Loucy (cell line): ENCODE measurements at regions not wholly inside any gene's neighbourhood (a gene's known extent, or its start where the extent isn't known, plus 50 kb on each side); places are given as distances from the start of the nearest gene placed in this dataset.

ENCODE experiments used
- H2AFZ ChIP-seq: fragments of 200-600 bp; sonication (generic); 2 replicates; pipeline ENCODE4 v1.6.0; 2016; ENCODE audit warnings: antibody characterized with exemption, mild to moderate bottlenecking, low read length, moderate library complexity
- H3F3A ChIP-seq: fragments of 200-600 bp; 2 replicates; pipeline ENCODE4 v1.6.0; 2016; ENCODE audit warnings: antibody characterized with exemption, low read depth, mild to moderate bottlenecking
- H3K27me3 ChIP-seq: fragments of 200-600 bp; sonication (generic); 2 replicates; pipeline ENCODE4 v1.6.1; 2014; ENCODE audit warnings: low read length, mild to moderate bottlenecking; ENCODE audit not compliant: insufficient read depth, poor library complexity, severe bottlenecking
- H3K36me3 ChIP-seq: fragments of 200-600 bp; sonication (generic); 2 replicates; pipeline ENCODE4 v1.6.1; 2016; ENCODE audit warnings: low read length; ENCODE audit not compliant: insufficient read depth
- H3K4me1 ChIP-seq: fragments of 200-600 bp; sonication (generic); 2 replicates; pipeline ENCODE4 v1.5.1; 2014; ENCODE audit warnings: low read length, mild to moderate bottlenecking; ENCODE audit not compliant: insufficient read depth, poor library complexity, severe bottlenecking
- H3K4me2 ChIP-seq: fragments of 200-600 bp; sonication (generic); 2 replicates; pipeline ENCODE4 v1.6.0; 2014; ENCODE audit warnings: antibody characterized with exemption, low read length, low read depth, mild to moderate bottlenecking; ENCODE audit not compliant: poor library complexity, severe bottlenecking
- H3K4me3 ChIP-seq: fragments of 200-600 bp; sonication (generic); 2 replicates; pipeline ENCODE4 v1.5.1; 2014; ENCODE audit warnings: low read length, mild to moderate bottlenecking, mixed read lengths; ENCODE audit not compliant: poor library complexity, severe bottlenecking
- H3K79me2 ChIP-seq: fragments of 200-600 bp; sonication (generic); 2 replicates; pipeline ENCODE4 v1.6.1; 2014; ENCODE audit warnings: low read length; ENCODE audit not compliant: insufficient read depth
- H3K9ac ChIP-seq: fragments of 200-600 bp; sonication (generic); 2 replicates; pipeline ENCODE4 v1.6.0; 2014; ENCODE audit warnings: mild to moderate bottlenecking, low read depth, low read length, moderate library complexity; ENCODE audit not compliant: poor library complexity, severe bottlenecking
- H3K9me2 ChIP-seq: fragments of 200-600 bp; sonication (generic); replicated peaks from 2 replicates; pipeline ENCODE4 v1.6.1; 2016; ENCODE audit warnings: low read depth, low read length, mixed read lengths
- H3K9me3 ChIP-seq: fragments of 200-600 bp; sonication (generic); 2 replicates; pipeline ENCODE4 v1.6.1; 2014; ENCODE audit warnings: mild to moderate bottlenecking, antibody characterized with exemption, low read length, low read depth; ENCODE audit not compliant: insufficient read depth
- H4K20me1 ChIP-seq: fragments of 200-600 bp; sonication (generic); 2 replicates; pipeline ENCODE4 v1.6.0; 2014; ENCODE audit warnings: antibody characterized with exemption, low read length, mild to moderate bottlenecking; ENCODE audit not compliant: insufficient read depth, poor library complexity, severe bottlenecking
- EZH2phosphoT487 ChIP-seq: fragments of 200-600 bp; IDR thresholded peaks from 2 replicates; pipeline ENCODE4 v1.6.1; 2018; ENCODE audit warnings: antibody characterized with exemption, mild to moderate bottlenecking, moderate library complexity, borderline replicate concordance
- TF ChIP-seq, protein P1 (sequence below): fragments of 200-600 bp; sonication (generic); conservative IDR thresholded peaks from 2 replicates; pipeline ENCODE4 v1.5.1; 2014; ENCODE audit warnings: mild to moderate bottlenecking, antibody characterized with exemption, low read length

DNA sequence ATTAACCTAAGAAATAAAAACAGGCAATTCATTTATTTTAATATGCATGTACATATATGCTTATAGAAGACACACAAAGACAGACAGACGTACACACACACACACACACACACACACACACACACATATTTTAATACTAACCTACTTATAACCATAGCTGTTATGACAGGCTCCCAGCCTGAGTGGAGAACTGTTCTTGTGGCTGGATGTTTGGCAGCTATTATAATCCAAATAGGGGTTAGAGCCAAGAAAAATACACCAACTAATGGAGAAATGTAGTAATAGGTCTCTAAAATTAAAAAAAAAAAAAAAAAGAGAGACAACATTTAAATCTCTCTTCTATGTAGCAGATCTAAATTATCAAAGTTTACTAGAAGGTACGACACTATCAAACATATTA lies 91.8 kb downstream of the SLC41A2 start:
- no peak for TF ChIP-seq EZH2phosphoT487
- TF ChIP-seq, protein P1, sequence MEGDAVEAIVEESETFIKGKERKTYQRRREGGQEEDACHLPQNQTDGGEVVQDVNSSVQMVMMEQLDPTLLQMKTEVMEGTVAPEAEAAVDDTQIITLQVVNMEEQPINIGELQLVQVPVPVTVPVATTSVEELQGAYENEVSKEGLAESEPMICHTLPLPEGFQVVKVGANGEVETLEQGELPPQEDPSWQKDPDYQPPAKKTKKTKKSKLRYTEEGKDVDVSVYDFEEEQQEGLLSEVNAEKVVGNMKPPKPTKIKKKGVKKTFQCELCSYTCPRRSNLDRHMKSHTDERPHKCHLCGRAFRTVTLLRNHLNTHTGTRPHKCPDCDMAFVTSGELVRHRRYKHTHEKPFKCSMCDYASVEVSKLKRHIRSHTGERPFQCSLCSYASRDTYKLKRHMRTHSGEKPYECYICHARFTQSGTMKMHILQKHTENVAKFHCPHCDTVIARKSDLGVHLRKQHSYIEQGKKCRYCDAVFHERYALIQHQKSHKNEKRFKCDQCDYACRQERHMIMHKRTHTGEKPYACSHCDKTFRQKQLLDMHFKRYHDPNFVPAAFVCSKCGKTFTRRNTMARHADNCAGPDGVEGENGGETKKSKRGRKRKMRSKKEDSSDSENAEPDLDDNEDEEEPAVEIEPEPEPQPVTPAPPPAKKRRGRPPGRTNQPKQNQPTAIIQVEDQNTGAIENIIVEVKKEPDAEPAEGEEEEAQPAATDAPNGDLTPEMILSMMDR, result no peak
- H3K9me2 ChIP-seq, result no peaks in the 10 kb centered on the region
- no peaks in the 10 kb centered on the region for H3K36me3 ChIP-seq
- H4K20me1 ChIP-seq, result no peaks in the 10 kb centered on the region
- H3K27me3 ChIP-seq, result no peaks in the 10 kb centered on the region
- no peak overlapping the region for H3K4me2 ChIP-seq
- H3K9ac ChIP-seq, result no peak overlapping the region
- H3K9me3 ChIP-seq, result no peaks in the 10 kb centered on the region
- H3K4me3 ChIP-seq, result no peak overlapping the region
- no peak overlapping the region for H2AFZ ChIP-seq
- H3K4me1 ChIP-seq, result peaks cover 12% of the 10 kb centered on the region
- no peaks in the 10 kb centered on the region for H3K79me2 ChIP-seq
- H3F3A ChIP-seq, result no peaks in the 10 kb centered on the region

DNA sequence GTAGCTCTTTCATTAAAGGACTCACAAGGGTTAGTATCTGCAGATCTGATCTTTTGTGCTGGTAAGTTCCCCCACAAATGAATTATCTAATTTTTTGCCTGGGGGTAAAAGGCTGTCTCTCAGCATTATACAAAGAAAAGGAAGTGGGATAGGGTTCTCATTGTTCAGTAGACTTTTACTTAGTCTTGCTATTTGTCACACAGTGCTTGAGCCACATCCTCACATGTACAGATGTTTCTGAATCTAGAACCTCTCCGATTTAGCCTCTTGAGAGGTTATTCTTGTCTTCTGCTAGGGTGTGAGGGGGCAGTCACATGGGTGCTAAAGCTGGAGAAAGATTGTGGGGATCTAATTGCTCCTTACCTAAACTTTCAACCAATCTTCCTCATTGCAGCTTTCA lies 93.0 kb downstream of the SLC41A2 start:
- H2AFZ ChIP-seq, result no peak overlapping the region
- no peaks in the 10 kb centered on the region for H3K36me3 ChIP-seq
- H3K4me1 ChIP-seq, result peaks cover 12% of the 10 kb centered on the region
- H3K4me2 ChIP-seq, result no peak overlapping the region
- H3K27me3 ChIP-seq, result no peaks in the 10 kb centered on the region
- no peaks in the 10 kb centered on the region for H3F3A ChIP-seq
- TF ChIP-seq, protein P1, result no peak
- no peak for TF ChIP-seq EZH2phosphoT487
- no peaks in the 10 kb centered on the region for H4K20me1 ChIP-seq
- no peak overlapping the region for H3K9ac ChIP-seq
- no peak overlapping the region for H3K4me3 ChIP-seq
- H3K9me3 ChIP-seq, result no peaks in the 10 kb centered on the region
- H3K79me2 ChIP-seq, result no peaks in the 10 kb centered on the region
- H3K9me2 ChIP-seq, result no peaks in the 10 kb centered on the region

DNA sequence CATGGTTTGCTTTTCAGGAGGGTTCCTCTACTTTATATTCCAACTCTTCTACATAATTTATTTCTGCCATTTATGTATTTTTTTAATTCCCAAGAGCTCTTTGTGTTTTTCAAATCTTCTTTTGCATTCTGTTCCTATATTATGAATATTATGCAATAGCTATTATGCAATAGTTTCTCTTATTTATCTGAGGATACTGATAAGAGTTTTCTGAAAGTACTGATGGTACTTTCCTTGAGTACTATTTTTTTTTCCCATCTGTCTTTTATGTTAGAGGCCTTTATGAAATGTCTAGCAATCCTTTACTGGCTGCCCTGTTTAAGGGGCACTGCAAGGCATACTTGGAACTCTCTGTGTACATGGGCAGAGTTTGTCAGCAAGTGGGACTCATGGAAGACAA lies 93.4 kb downstream of the SLC41A2 start:
- no peak for TF ChIP-seq EZH2phosphoT487
- TF ChIP-seq, protein P1, result no peak
- Histone ChIP-seq H3K4me3 (no peak overlapping the region), H3K4me2 (no peak overlapping the region), H3F3A (no peaks in the 10 kb centered on the region), H3K36me3 (no peaks in the 10 kb centered on the region), H3K79me2 (no peaks in the 10 kb centered on the region), H3K27me3 (no peaks in the 10 kb centered on the region), H3K9me2 (no peaks in the 10 kb centered on the region), H2AFZ (no peak overlapping the region), H3K9ac (no peak overlapping the region), H4K20me1 (no peaks in the 10 kb centered on the region), H3K9me3 (no peaks in the 10 kb centered on the region), H3K4me1 (peaks cover 12% of the 10 kb centered on the region)
